B cell (primary cell): ENCODE measurements at regions not wholly inside any gene's neighbourhood (a gene's known extent, or its start where the extent isn't known, plus 50 kb on each side); places are given as distances from the start of the nearest gene placed in this dataset.

ENCODE experiments used
- ATAC-seq: fragments of 200-7000 bp; cut with Tn5 transposase; one replicate; pipeline ENCODE4 v1.10.0; 2021; ENCODE audit warnings: low read depth, mild to moderate bottlenecking, moderate number of reproducible peaks, moderate library complexity
- CTCF ChIA-PET: fragments of 350-600 bp; sonication (Branson Sonifier 250); formaldehyde crosslinking; loops from one replicate; lab custom pipeline; 2021; ENCODE audit warnings: antibody characterized with exemption, inconsistent platforms; lab: Charles Lee
- POLR2A ChIA-PET: fragments of 350-600 bp; sonication (Branson Sonifier 250); formaldehyde crosslinking; loops from one replicate; lab custom pipeline; 2021; ENCODE audit warnings: antibody characterized with exemption; lab: Charles Lee
- DNase-seq: peaks from one replicate; pipeline ENCODE4 v3.0.0; 2013
- H2AFZ ChIP-seq: 2 replicates; pipeline ENCODE4 v1.6.1; 2012; ENCODE audit warnings: mild to moderate bottlenecking, low read depth, low read length; ENCODE audit not compliant: insufficient read depth, poor library complexity, severe bottlenecking
- H3K27ac ChIP-seq, 2 donors: 1 replicate in 1 of 2; 2 replicates in 1 of 2; pipeline ENCODE4 v1.5.1; 2012 to 2013; ENCODE audit warnings: low read length in 2 of 2, mild to moderate bottlenecking in 2 of 2, moderate library complexity in 1 of 2
- H3K27me3 ChIP-seq, 4 experiments: fragments of 200-600 bp in 1 of 4; sonication (generic) in 1 of 4; replicated peaks in 1 of 4; 1 replicate in 2 of 4; 2 replicates in 2 of 4; pipeline versions ENCODE4 v1.6.1 to v1.7.0; 2013 to 2016; ENCODE audit warnings: low read length in 3 of 4, mild to moderate bottlenecking in 2 of 4, mixed read lengths in 1 of 4, moderate library complexity in 1 of 4; ENCODE audit not compliant: insufficient read depth in 4 of 4, control insufficient read depth in 3 of 4; ENCODE audit errors: control extremely low read depth in 1 of 4
- H3K36me3 ChIP-seq, 2 experiments: replicated peaks in 1 of 2; 1 replicate in 1 of 2; 2 replicates in 1 of 2; pipeline versions ENCODE4 v1.6.1 to v1.7.1; 2013; ENCODE audit warnings: low read length in 1 of 2; ENCODE audit not compliant: insufficient read depth in 2 of 2, control insufficient read depth in 1 of 2; ENCODE audit errors: control extremely low read depth in 1 of 2, extremely low read depth in 1 of 2
- H3K4me1 ChIP-seq, 2 donors: fragments of 200-600 bp in 1 of 2; sonication (generic) in 1 of 2; 1 replicate in 1 of 2; 2 replicates in 1 of 2; pipeline versions ENCODE4 v1.5.1 to v1.6.1; 2013 to 2017; ENCODE audit warnings: low read length in 2 of 2; ENCODE audit not compliant: control insufficient read depth in 2 of 2, insufficient read depth in 2 of 2
- H3K4me2 ChIP-seq: replicated peaks from 2 replicates; pipeline ENCODE3; 2012; ENCODE audit warnings: mild to moderate bottlenecking, low read depth, low read length; ENCODE audit not compliant: poor library complexity, severe bottlenecking
- H3K4me3 ChIP-seq, 5 experiments: fragments of 200-600 bp in 1 of 5; sonication (generic) in 1 of 5; 1 replicate in 3 of 5; 2 replicates in 2 of 5; pipeline versions ENCODE4 v1.5.1 to v1.7.0; 2011 to 2016; ENCODE audit warnings: low read length in 4 of 5, mild to moderate bottlenecking in 4 of 5, low read depth in 2 of 5, control low read depth in 1 of 5, moderate library complexity in 1 of 5; ENCODE audit not compliant: insufficient read depth in 1 of 5; ENCODE audit errors: control extremely low read depth in 1 of 5, extremely low read depth in 1 of 5
- H3K79me2 ChIP-seq: fragments of 200-600 bp; sonication (generic); one replicate; pipeline ENCODE4 v1.6.0; 2016; ENCODE audit warnings: low read length; ENCODE audit not compliant: control insufficient read depth, insufficient read depth
- H3K9ac ChIP-seq: fragments of 200-600 bp; sonication (generic); 2 replicates; pipeline ENCODE4 v1.6.1; 2017; ENCODE audit warnings: mild to moderate bottlenecking, low read length, moderate library complexity
- H3K9me3 ChIP-seq, 3 donors: one replicate each; pipeline versions ENCODE4 v1.6.1 to v1.7.1; 2013; ENCODE audit warnings: low read length in 2 of 3; ENCODE audit not compliant: control insufficient read depth in 2 of 3, insufficient read depth in 1 of 3; ENCODE audit errors: control extremely low read depth in 1 of 3
- H4K20me1 ChIP-seq: 2 replicates; pipeline ENCODE4 v1.6.0; 2012; ENCODE audit warnings: mild to moderate bottlenecking, low read length; ENCODE audit not compliant: insufficient read depth, control insufficient read depth, poor library complexity, severe bottlenecking
- H3K27ac Mint-ChIP-seq: one replicate; pipeline ENCODE4 v1.8.0; 2021; ENCODE audit warnings: mixed read lengths
- H3K27me3 Mint-ChIP-seq: one replicate; pipeline ENCODE4 v1.8.0; 2021; ENCODE audit warnings: mixed read lengths
- H3K4me1 Mint-ChIP-seq: one replicate; pipeline ENCODE4 v1.8.0; 2021; ENCODE audit warnings: mixed read lengths
- H3K4me3 Mint-ChIP-seq: one replicate; pipeline ENCODE4 v1.8.0; 2021; ENCODE audit warnings: mixed read lengths
- H3K9me3 Mint-ChIP-seq: one replicate; pipeline ENCODE4 v1.8.0; 2022; ENCODE audit warnings: mixed read lengths; ENCODE audit not compliant: insufficient read depth
- CTCF ChIP-seq: fragments of 200-600 bp; IDR thresholded peaks from one replicate; pipeline ENCODE4 v1.8.0; 2022; ENCODE audit warnings: antibody characterized with exemption, mild to moderate bottlenecking
- EZH2 ChIP-seq: IDR thresholded peaks from 2 replicates; pipeline ENCODE4 v1.6.1; 2012; ENCODE audit warnings: borderline replicate concordance, low read depth, mild to moderate bottlenecking, moderate library complexity, low read length; ENCODE audit not compliant: insufficient read depth, poor library complexity, severe bottlenecking
- WGBS: methylation state at CpG from one replicate; pipeline ENCODE4 v1.1.5; 2013; ENCODE audit warnings: missing lambda C conversion rate; ENCODE audit not compliant: insufficient coverage; 5-methylcytosine and 5-hydroxymethylcytosine counted together
- intact Hi-C: fragments of 100-400 bp; cut with micrococcal nuclease; formaldehyde crosslinking; loops from one replicate; pipeline ENCODE4 v1.10.0; 2022

GRCh38 chr2:226172309-226172708, 627.3 kb downstream of the IRS1 start:
- H3K4me1 Mint-ChIP-seq: no peaks in the 10 kb centered on the region
- Histone ChIP-seq H2AFZ (no peak overlapping the region), H4K20me1 (no peaks in the 10 kb centered on the region), H3K27me3 (no peaks in the 10 kb centered on the region), H3K9ac (no peak overlapping the region), H3K79me2 (no peaks in the 10 kb centered on the region), H3K4me3 (no peak overlapping the region), H3K9me3 (no peaks in the 10 kb centered on the region), H3K36me3 (no peaks in the 10 kb centered on the region), H3K27ac (no peak overlapping the region), H3K4me2 (no peak overlapping the region), H3K4me1 (no peaks in the 10 kb centered on the region)
- no peak for TF ChIP-seq EZH2
- WGBS: 92% methylated on average over 3 of the region's 4 CpGs
- ChIA-PET CTCF (no interaction called here), POLR2A (no interaction called here)
- intact Hi-C loops: no loop called here
- no peak overlapping the region for H3K4me3 Mint-ChIP-seq
- no peaks in the 10 kb centered on the region for H3K9me3 Mint-ChIP-seq
- H3K27me3 Mint-ChIP-seq: no peaks in the 10 kb centered on the region
- no peak for DNase-seq
- no peak overlapping the region for H3K27ac Mint-ChIP-seq
- ATAC-seq: no peak

GRCh38 chr2:226169751-226170581, 629.7 kb downstream of the IRS1 start:
- no peaks in the 10 kb centered on the region for H3K4me1 Mint-ChIP-seq
- WGBS: 88% methylated on average over 2 of the region's 4 CpGs
- no peak for ATAC-seq
- POLR2A ChIA-PET: no interaction called here
- no peaks in the 10 kb centered on the region for H3K79me2 ChIP-seq
- no peak overlapping the region for H3K4me3 ChIP-seq
- no peak overlapping the region for H3K27ac Mint-ChIP-seq
- no peak overlapping the region for H2AFZ ChIP-seq
- no peaks in the 10 kb centered on the region for H3K27me3 ChIP-seq
- DNase-seq: no peak
- H3K9me3 Mint-ChIP-seq: no peaks in the 10 kb centered on the region
- no peaks in the 10 kb centered on the region for H3K27me3 Mint-ChIP-seq
- H3K9me3 ChIP-seq: no peaks in the 10 kb centered on the region
- CTCF ChIA-PET: no interaction called here
- intact Hi-C loops: no loop called here
- no peaks in the 10 kb centered on the region for H3K4me1 ChIP-seq
- H3K4me3 Mint-ChIP-seq: no peak overlapping the region
- no peaks in the 10 kb centered on the region for H4K20me1 ChIP-seq
- TF ChIP-seq EZH2 (no peak), CTCF (no peak)
- no peak overlapping the region for H3K9ac ChIP-seq
- H3K4me2 ChIP-seq: no peak overlapping the region
- H3K27ac ChIP-seq: no peak overlapping the region
- no peaks in the 10 kb centered on the region for H3K36me3 ChIP-seq
